ENCODE measurements at regions not wholly inside any gene's neighbourhood (a gene's known extent, or its start where the extent isn't known, plus 50 kb on each side); places are given as distances from the start of the nearest gene placed in this dataset.
"Not testable (repeated sequence)": the region's sequence is repeated elsewhere in the genome, so short reads cannot be mapped to it uniquely, and the experiment has no call there.

- no peak for DNase-seq (ENCODE audit: low read depth in 1 of 2, low spot score in 1 of 2)
Observed at GRCh38 chr6:14889611-14890593, 356.0 kb upstream of the JARID2 start.

- DNase-seq (ENCODE audit: low read depth in 1 of 2, low spot score in 1 of 2), result not testable (repeated sequence)
Observed at GRCh38 chr6:14891820-14892375, 354.0 kb upstream of the JARID2 start.

GRCh38 chr6:14894105-14894504 lies 351.8 kb upstream of the JARID2 start:
- DNase-seq (ENCODE audit: low read depth in 1 of 2, low spot score in 1 of 2), result no peak

GRCh38 chr6:14896475-14896874 lies 349.4 kb upstream of the JARID2 start:
- DNase-seq (ENCODE audit: low read depth in 1 of 2, low spot score in 1 of 2), result no peak

- DNase-seq (ENCODE audit: low read depth in 1 of 2, low spot score in 1 of 2), result no peak
Observed at GRCh38 chr6:14897831-14898230, 348.0 kb upstream of the JARID2 start.

GRCh38 chr6:14899441-14899840 lies 346.4 kb upstream of the JARID2 start:
- not testable (repeated sequence) for DNase-seq (ENCODE audit: low read depth in 1 of 2, low spot score in 1 of 2)

- no peak for DNase-seq (ENCODE audit: low read depth in 1 of 2, low spot score in 1 of 2)
Observed at GRCh38 chr6:14900919-14901318, 344.9 kb upstream of the JARID2 start.

GRCh38 chr6:14903176-14904038 lies 342.5 kb upstream of the JARID2 start:
- DNase-seq (ENCODE audit: low read depth in 1 of 2, low spot score in 1 of 2), result no peak

GRCh38 chr6:14905201-14905600 lies 340.7 kb upstream of the JARID2 start:
- DNase-seq (ENCODE audit: low read depth in 1 of 2, low spot score in 1 of 2), result no peak

- DNase-seq (ENCODE audit: low read depth in 1 of 2, low spot score in 1 of 2), result no peak
Observed at GRCh38 chr6:14906621-14907020, 339.2 kb upstream of the JARID2 start.

- no peak for DNase-seq (ENCODE audit: low read depth in 1 of 2, low spot score in 1 of 2)
Observed at GRCh38 chr6:14910692-14911547, 334.9 kb upstream of the JARID2 start.

- no peak for DNase-seq (ENCODE audit: low read depth in 1 of 2, low spot score in 1 of 2)
Observed at GRCh38 chr6:14912226-14912625, 333.6 kb upstream of the JARID2 start.

GRCh38 chr6:14912706-14913105 lies 333.2 kb upstream of the JARID2 start:
- DNase-seq (ENCODE audit: low read depth in 1 of 2, low spot score in 1 of 2), result no peak

GRCh38 chr6:14913931-14914330 lies 331.9 kb upstream of the JARID2 start:
- DNase-seq (ENCODE audit: low read depth in 1 of 2, low spot score in 1 of 2), result no peak

- no peak for DNase-seq (ENCODE audit: low read depth in 1 of 2, low spot score in 1 of 2)
Observed at GRCh38 chr6:14915888-14916832, 329.7 kb upstream of the JARID2 start.

GRCh38 chr6:14917109-14917910 lies 328.6 kb upstream of the JARID2 start:
- no peak for DNase-seq (ENCODE audit: low read depth in 1 of 2, low spot score in 1 of 2)

GRCh38 chr6:14918200-14918907 lies 327.5 kb upstream of the JARID2 start:
- DNase-seq (ENCODE audit: low read depth in 1 of 2, low spot score in 1 of 2), result no peak

- no peak for DNase-seq (ENCODE audit: low read depth in 1 of 2, low spot score in 1 of 2)
Observed at GRCh38 chr6:14919038-14919670, 326.7 kb upstream of the JARID2 start.

All from stimulated activated CD4-positive, alpha-beta T cell treated with anti-CD3 and anti-CD28 coated beads, Interleukin-15, amount 100 ng/mL, for 1 hour (primary cell).